ENCODE measurements at regions not wholly inside any gene's neighbourhood (a gene's known extent, or its start where the extent isn't known, plus 50 kb on each side); places are given as distances from the start of the nearest gene placed in this dataset.

DNA sequence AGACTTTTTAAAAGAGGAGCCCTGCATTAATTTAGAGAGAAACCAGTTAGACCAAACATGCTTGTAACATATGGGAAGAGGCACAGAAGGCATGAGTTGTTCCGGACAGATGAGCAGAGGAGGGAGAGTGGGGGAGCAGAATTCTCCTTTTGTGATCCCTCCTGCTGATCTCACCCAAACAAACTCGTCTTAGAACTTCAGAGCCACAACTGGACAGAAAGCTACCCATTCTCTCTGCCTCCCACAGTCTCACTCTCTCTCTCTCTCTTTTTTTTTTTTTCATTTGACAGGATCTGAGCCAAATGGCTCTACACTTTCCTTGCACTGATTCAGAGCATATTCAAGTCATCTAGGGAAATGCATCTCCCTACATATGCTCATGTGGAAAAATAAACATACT lies 196.0 kb upstream of the PAPPA start:
- no peaks in the 10 kb centered on the region for H3K79me2 ChIP-seq (ENCODE audit: insufficient read depth, low read length)
- no peak overlapping the region for H3K9ac ChIP-seq (ENCODE audit: low read length)
- no peaks in the 10 kb centered on the region for H3K9me2 ChIP-seq (replicated peaks; ENCODE audit: insufficient read depth, low read length)
- TF ChIP-seq EZH2phosphoT487 (conservative IDR thresholded peaks at IDR 0.05; ENCODE audit: low read length), result no peak
- TF ChIP-seq, protein P1, sequence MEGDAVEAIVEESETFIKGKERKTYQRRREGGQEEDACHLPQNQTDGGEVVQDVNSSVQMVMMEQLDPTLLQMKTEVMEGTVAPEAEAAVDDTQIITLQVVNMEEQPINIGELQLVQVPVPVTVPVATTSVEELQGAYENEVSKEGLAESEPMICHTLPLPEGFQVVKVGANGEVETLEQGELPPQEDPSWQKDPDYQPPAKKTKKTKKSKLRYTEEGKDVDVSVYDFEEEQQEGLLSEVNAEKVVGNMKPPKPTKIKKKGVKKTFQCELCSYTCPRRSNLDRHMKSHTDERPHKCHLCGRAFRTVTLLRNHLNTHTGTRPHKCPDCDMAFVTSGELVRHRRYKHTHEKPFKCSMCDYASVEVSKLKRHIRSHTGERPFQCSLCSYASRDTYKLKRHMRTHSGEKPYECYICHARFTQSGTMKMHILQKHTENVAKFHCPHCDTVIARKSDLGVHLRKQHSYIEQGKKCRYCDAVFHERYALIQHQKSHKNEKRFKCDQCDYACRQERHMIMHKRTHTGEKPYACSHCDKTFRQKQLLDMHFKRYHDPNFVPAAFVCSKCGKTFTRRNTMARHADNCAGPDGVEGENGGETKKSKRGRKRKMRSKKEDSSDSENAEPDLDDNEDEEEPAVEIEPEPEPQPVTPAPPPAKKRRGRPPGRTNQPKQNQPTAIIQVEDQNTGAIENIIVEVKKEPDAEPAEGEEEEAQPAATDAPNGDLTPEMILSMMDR (IDR thresholded peaks at IDR 0.05; ENCODE audit: insufficient read depth, low read length, poor library complexity, severe bottlenecking), result no peak
- no peaks in the 10 kb centered on the region for H4K20me1 ChIP-seq (ENCODE audit: low read depth, low read length)
- no peak overlapping the region for H3K4me2 ChIP-seq (ENCODE audit: low read depth, low read length, poor library complexity, severe bottlenecking)
- H2AFZ ChIP-seq (ENCODE audit: low read depth, low read length, severe bottlenecking), result no peak overlapping the region
- no peaks in the 10 kb centered on the region for H3K27me3 ChIP-seq (ENCODE audit: low read length)
- no peaks in the 10 kb centered on the region for H3K36me3 ChIP-seq (ENCODE audit: low read length)
- H3F3A ChIP-seq (ENCODE audit: insufficient read depth), result no peaks in the 10 kb centered on the region
- H3K9me3 ChIP-seq (ENCODE audit: insufficient read depth, low read length), result no peaks in the 10 kb centered on the region
- H3K4me3 ChIP-seq (ENCODE audit: insufficient read depth, low read length, poor library complexity, severe bottlenecking), result no peak overlapping the region
- no peak overlapping the region for H3K27ac ChIP-seq (ENCODE audit: low read depth, low read length)

DNA sequence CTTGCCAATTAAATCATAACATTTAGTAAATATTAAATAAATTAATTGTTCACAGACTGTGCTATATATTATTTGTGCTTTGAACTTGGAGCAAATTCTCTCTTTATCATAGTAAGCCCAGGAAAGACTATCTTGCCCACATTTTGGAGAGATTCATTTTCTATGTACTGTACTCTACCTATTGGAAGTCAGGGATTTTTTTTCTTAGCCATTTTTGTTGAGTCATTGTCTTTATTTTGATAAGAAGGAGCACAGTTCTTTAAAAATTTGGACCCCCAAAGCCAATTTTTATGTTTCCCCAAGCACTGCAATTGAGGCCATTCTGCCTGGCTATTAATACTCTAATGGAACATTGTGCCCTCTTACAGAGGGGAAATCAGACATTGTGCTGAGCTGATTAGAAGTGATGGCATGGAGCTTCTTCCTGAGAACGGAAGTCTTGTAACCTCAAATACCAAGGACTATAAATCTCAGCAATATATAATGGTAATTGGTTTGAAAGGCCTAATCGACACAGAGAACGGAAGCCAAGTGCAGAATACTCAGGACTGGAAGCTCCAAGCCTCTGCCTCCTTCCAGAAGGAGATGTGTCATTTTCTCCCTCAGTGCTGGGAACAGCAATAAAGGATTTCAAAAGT lies 188.8 kb upstream of the PAPPA start:
- no peaks in the 10 kb centered on the region for H3K9me2 ChIP-seq (replicated peaks; ENCODE audit: insufficient read depth, low read length)
- no peak overlapping the region for H3K9ac ChIP-seq (ENCODE audit: low read length)
- TF ChIP-seq, protein P1 (IDR thresholded peaks at IDR 0.05; ENCODE audit: insufficient read depth, low read length, poor library complexity, severe bottlenecking), result no peak
- no peak for TF ChIP-seq EZH2phosphoT487 (conservative IDR thresholded peaks at IDR 0.05; ENCODE audit: low read length)
- H3K79me2 ChIP-seq (ENCODE audit: insufficient read depth, low read length), result no peaks in the 10 kb centered on the region
- no peak overlapping the region for H2AFZ ChIP-seq (ENCODE audit: low read depth, low read length, severe bottlenecking)
- no peaks in the 10 kb centered on the region for H3F3A ChIP-seq (ENCODE audit: insufficient read depth)
- no peaks in the 10 kb centered on the region for H4K20me1 ChIP-seq (ENCODE audit: low read depth, low read length)
- no peaks in the 10 kb centered on the region for H3K9me3 ChIP-seq (ENCODE audit: insufficient read depth, low read length)
- H3K27me3 ChIP-seq (ENCODE audit: low read length), result no peaks in the 10 kb centered on the region
- no peak overlapping the region for H3K4me2 ChIP-seq (ENCODE audit: low read depth, low read length, poor library complexity, severe bottlenecking)
- no peak overlapping the region for H3K27ac ChIP-seq (ENCODE audit: low read depth, low read length)
- H3K4me3 ChIP-seq (ENCODE audit: insufficient read depth, low read length, poor library complexity, severe bottlenecking), result no peak overlapping the region
- H3K36me3 ChIP-seq (ENCODE audit: low read length), result no peaks in the 10 kb centered on the region

DNA sequence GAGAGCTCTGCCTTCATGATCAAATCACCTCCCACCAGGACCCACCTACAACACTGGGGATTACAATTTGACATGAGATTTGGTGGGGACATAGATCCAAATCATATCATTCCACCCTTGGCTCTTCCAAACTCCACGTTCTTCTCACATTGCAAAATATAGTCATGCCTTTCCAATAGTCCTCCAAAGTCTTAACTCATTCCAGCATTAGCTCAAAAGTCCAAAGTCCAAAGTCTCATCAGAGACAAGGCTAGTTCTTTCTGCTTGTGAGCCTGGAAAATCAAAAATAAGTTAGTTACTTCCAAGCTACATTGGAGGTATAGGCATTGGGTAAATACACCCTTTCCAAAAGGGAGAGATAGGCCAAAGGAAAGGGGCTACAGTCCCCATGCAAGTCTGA lies 186.9 kb upstream of the PAPPA start:
- TF ChIP-seq, protein P1 (IDR thresholded peaks at IDR 0.05; ENCODE audit: insufficient read depth, low read length, poor library complexity, severe bottlenecking), result no peak
- TF ChIP-seq EZH2phosphoT487 (conservative IDR thresholded peaks at IDR 0.05; ENCODE audit: low read length), result no peak
- Histone ChIP-seq H3K4me3 (ENCODE audit: insufficient read depth, low read length, poor library complexity, severe bottlenecking) (no peak overlapping the region), H3K79me2 (ENCODE audit: insufficient read depth, low read length) (no peaks in the 10 kb centered on the region), H3K9ac (ENCODE audit: low read length) (no peak overlapping the region), H3F3A (ENCODE audit: insufficient read depth) (no peaks in the 10 kb centered on the region), H3K4me2 (ENCODE audit: low read depth, low read length, poor library complexity, severe bottlenecking) (no peak overlapping the region), H4K20me1 (ENCODE audit: low read depth, low read length) (no peaks in the 10 kb centered on the region), H3K36me3 (ENCODE audit: low read length) (no peaks in the 10 kb centered on the region), H3K9me3 (ENCODE audit: insufficient read depth, low read length) (no peaks in the 10 kb centered on the region), H2AFZ (ENCODE audit: low read depth, low read length, severe bottlenecking) (no peak overlapping the region), H3K27ac (ENCODE audit: low read depth, low read length) (no peak overlapping the region), H3K9me2 (replicated peaks; ENCODE audit: insufficient read depth, low read length) (no peaks in the 10 kb centered on the region), H3K27me3 (ENCODE audit: low read length) (no peaks in the 10 kb centered on the region)
